PC-9 (cell line): ENCODE measurements at regions not wholly inside any gene's neighbourhood (a gene's known extent, or its start where the extent isn't known, plus 50 kb on each side); places are given as distances from the start of the nearest gene placed in this dataset.

Experiments used
- BruUV-seq: library from RNA; stranded (reverse); fragments of 400-500 nt; replicated peaks from 2 replicates; lab custom pipeline; 2021; lab: Mats Ljungman, UMichigan
- CTCF ChIA-PET: fragments of 300-600 bp; sonication (Branson Sonifier 250); formaldehyde crosslinking; loops from one replicate; lab custom pipeline; 2022; ENCODE audit warnings: antibody characterized with exemption; lab: Charles Lee
- POLR2A ChIA-PET: fragments of 300-600 bp; sonication (Branson Sonifier 250); formaldehyde crosslinking; loops from one replicate; lab custom pipeline; 2022; ENCODE audit warnings: antibody characterized with exemption; ENCODE audit not compliant: unreplicated experiment; lab: Charles Lee
- DNase-seq, 2 experiments: peaks; one replicate each; pipeline versions ENCODE4 v3.0.0 to v3.0.0-alpha.2; 2015 to 2022; ENCODE audit warnings: mixed read lengths in 1 of 2
- H2AFZ ChIP-seq: fragments of 200-600 bp; sonication (generic); 2 replicates; pipeline ENCODE4 v1.8.1; 2017; ENCODE audit warnings: antibody characterized with exemption
- H3F3A ChIP-seq: fragments of 200-600 bp; sonication (generic); 2 replicates; pipeline ENCODE4 v1.8.1; 2017; ENCODE audit warnings: antibody characterized with exemption, mild to moderate bottlenecking, low read depth; ENCODE audit not compliant: insufficient read depth
- H3K27ac ChIP-seq: fragments of 200-600 bp; sonication (generic); 2 replicates; pipeline ENCODE4 v1.6.1; 2016; ENCODE audit warnings: mixed run types
- H3K27me3 ChIP-seq: fragments of 200-600 bp; sonication (generic); 2 replicates; pipeline ENCODE4 v1.6.1; 2016; ENCODE audit warnings: low read depth, mixed run types; ENCODE audit not compliant: insufficient read depth
- H3K36me3 ChIP-seq: fragments of 200-600 bp; sonication (generic); 2 replicates; pipeline ENCODE4 v1.6.1; 2016; ENCODE audit warnings: low read depth, mixed run types
- H3K4me1 ChIP-seq: fragments of 200-600 bp; sonication (generic); replicated peaks from 2 replicates; pipeline ENCODE4 v1.6.1; 2016; ENCODE audit warnings: mixed run types; ENCODE audit not compliant: insufficient read depth
- H3K4me2 ChIP-seq: fragments of 200-600 bp; sonication (generic); 2 replicates; pipeline ENCODE4 v1.6.1; 2017; ENCODE audit warnings: mixed run types
- H3K4me3 ChIP-seq: fragments of 200-600 bp; sonication (generic); 2 replicates; pipeline ENCODE4 v1.6.1; 2016; ENCODE audit warnings: mixed run types
- H3K79me2 ChIP-seq: fragments of 200-600 bp; sonication (generic); 2 replicates; pipeline ENCODE4 v1.6.1; 2017; ENCODE audit warnings: low read depth, mixed run types
- H3K9me2 ChIP-seq: fragments of 200-600 bp; sonication (generic); 2 replicates; pipeline ENCODE4 v1.8.1; 2017; ENCODE audit warnings: mild to moderate bottlenecking; ENCODE audit not compliant: insufficient read depth
- H3K9me3 ChIP-seq: fragments of 200-600 bp; sonication (generic); 2 replicates; pipeline ENCODE4 v1.8.1; 2016; ENCODE audit warnings: low read depth; ENCODE audit not compliant: insufficient read depth
- H4K20me1 ChIP-seq: fragments of 200-600 bp; sonication (generic); 2 replicates; pipeline ENCODE4 v1.8.1; 2017; ENCODE audit not compliant: insufficient read depth
- CTCF ChIP-seq: fragments of 200-600 bp; sonication (generic); conservative IDR thresholded peaks from 2 replicates; pipeline ENCODE4 v1.6.1; 2017; ENCODE audit warnings: mixed run types, antibody characterized with exemption, mild to moderate bottlenecking, moderate library complexity
- EZH2 ChIP-seq: fragments of 200-600 bp; sonication (generic); IDR thresholded peaks from 2 replicates; pipeline ENCODE4 v1.8.0; 2017; ENCODE audit warnings: antibody characterized with exemption, low read depth
- intact Hi-C: fragments of 100-400 bp; cut with micrococcal nuclease; formaldehyde crosslinking; loops from one replicate; pipeline ENCODE4 v1.10.0; 2022; ENCODE audit not compliant: unreplicated experiment

DNA sequence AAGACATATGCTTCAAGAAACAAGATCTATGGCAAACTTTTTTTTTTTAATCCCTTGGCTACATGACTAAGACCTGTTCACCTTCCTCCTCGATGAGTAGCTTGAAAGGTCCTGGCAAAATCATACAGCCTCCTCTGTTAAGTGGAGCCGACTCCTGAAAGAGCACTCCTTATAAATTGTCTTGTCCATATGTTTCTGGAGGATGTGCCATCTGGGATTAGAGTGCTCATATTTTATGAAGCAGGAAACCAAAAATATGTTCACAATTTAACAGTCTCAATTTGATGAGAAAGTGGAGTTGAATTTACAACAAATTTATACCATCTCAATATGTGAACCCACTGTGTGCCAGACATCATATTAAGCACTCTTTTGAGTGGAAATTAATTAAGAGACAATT is 912.1 kb upstream of the FAT3 start:
- H3K27me3 ChIP-seq = no peaks in the 10 kb centered on the region
- H2AFZ ChIP-seq = no peak overlapping the region
- BruUV-seq = no TSS peak
- H3F3A ChIP-seq = no peaks in the 10 kb centered on the region
- TF ChIP-seq CTCF = no peak
- TF ChIP-seq EZH2 = no peak
- H3K27ac ChIP-seq = no peak overlapping the region
- no peaks in the 10 kb centered on the region for H3K9me2 ChIP-seq
- no peaks in the 10 kb centered on the region for H3K36me3 ChIP-seq
- H3K4me3 ChIP-seq = no peak overlapping the region
- H3K9me3 ChIP-seq = no peaks in the 10 kb centered on the region
- no peaks in the 10 kb centered on the region for H4K20me1 ChIP-seq
- intact Hi-C loops = no loop called here
- ChIA-PET POLR2A (no interaction called here), CTCF (no interaction called here)
- DNase-seq = no peak
- H3K4me2 ChIP-seq = no peak overlapping the region
- no peaks in the 10 kb centered on the region for H3K4me1 ChIP-seq
- no peaks in the 10 kb centered on the region for H3K79me2 ChIP-seq

DNA sequence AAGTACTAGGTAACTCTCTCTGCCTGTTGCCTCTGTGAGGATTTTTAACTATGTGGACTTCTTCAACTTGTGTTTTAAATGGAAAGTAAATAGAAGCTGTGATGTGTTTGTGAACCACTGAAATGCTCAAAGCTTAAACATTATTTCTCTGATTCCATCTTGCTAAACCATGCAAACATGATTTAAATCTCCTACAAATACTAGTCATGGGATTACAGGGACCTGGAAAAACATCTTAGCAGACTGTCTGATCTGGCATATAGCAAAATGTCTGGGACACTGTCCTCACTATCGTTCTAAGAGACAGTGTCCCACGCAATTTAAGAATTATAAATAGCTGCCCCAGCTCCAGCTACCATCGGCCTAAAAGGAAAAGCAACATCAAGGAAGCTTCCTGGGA is 914.5 kb upstream of the FAT3 start:
- no peak for DNase-seq
- BruUV-seq = no TSS peak
- ChIA-PET POLR2A (no interaction called here), CTCF (no interaction called here)
- H3K4me2 ChIP-seq = no peak overlapping the region
- intact Hi-C loops = no loop called here
- TF ChIP-seq EZH2 (no peak), CTCF (no peak)
- no peaks in the 10 kb centered on the region for H3K27me3 ChIP-seq
- 0 out of 2 replicates have a peak overlapping the region, but pooled peaks have one; percentile 12 for H2AFZ ChIP-seq
- H3K79me2 ChIP-seq = no peaks in the 10 kb centered on the region
- H3K4me1 ChIP-seq = no peaks in the 10 kb centered on the region
- no peak overlapping the region for H3K27ac ChIP-seq
- no peaks in the 10 kb centered on the region for H3F3A ChIP-seq
- no peaks in the 10 kb centered on the region for H3K9me3 ChIP-seq
- no peaks in the 10 kb centered on the region for H4K20me1 ChIP-seq
- H3K4me3 ChIP-seq = no peak overlapping the region
- no peaks in the 10 kb centered on the region for H3K9me2 ChIP-seq
- no peaks in the 10 kb centered on the region for H3K36me3 ChIP-seq

- intact Hi-C loops = no loop called here
- POLR2A ChIA-PET = no interaction called here
- no peaks in the 10 kb centered on the region for H3K27me3 ChIP-seq
- CTCF ChIA-PET = no interaction called here
- H3K36me3 ChIP-seq = no peaks in the 10 kb centered on the region
- no peak for TF ChIP-seq CTCF
- TF ChIP-seq EZH2 = no peak
- no peak overlapping the region for H3K27ac ChIP-seq
- no peaks in the 10 kb centered on the region for H3F3A ChIP-seq
- H3K4me3 ChIP-seq = no peak overlapping the region
- no peaks in the 10 kb centered on the region for H3K79me2 ChIP-seq
- DNase-seq = no peak
- no peak overlapping the region for H2AFZ ChIP-seq
- no peak overlapping the region for H3K4me2 ChIP-seq
- BruUV-seq = no TSS peak
- H3K9me2 ChIP-seq = no peaks in the 10 kb centered on the region
- no peaks in the 10 kb centered on the region for H3K4me1 ChIP-seq
- no peaks in the 10 kb centered on the region for H4K20me1 ChIP-seq
- no peaks in the 10 kb centered on the region for H3K9me3 ChIP-seq
Measured at GRCh38 chr11:91308069-91308468, 916.5 kb upstream of the FAT3 start.
